ENCODE measurements at regions not wholly inside any gene's neighbourhood (a gene's known extent, or its start where the extent isn't known, plus 50 kb on each side); places are given as distances from the start of the nearest gene placed in this dataset.
A peak's percentile ranks its signal among the peaks of the same experiment; 100 is the strongest.

- Histone ChIP-seq H3K79me1 (ENCODE audit: low read depth in 1 of 2, low read length in 2 of 2) (no peaks in the 10 kb centered on the region), H2BK15ac (ENCODE audit: low read depth, low read length) (no peak overlapping the region), H3K4me3 (ENCODE audit: insufficient read depth, low read depth, low read length) (no peak overlapping the region), H3K23ac (ENCODE audit: low read depth, low read length) (no peak overlapping the region), H3K56ac (ENCODE audit: extremely low read depth, insufficient read depth, low read length) (no peak overlapping the region), H3K9ac (ENCODE audit: low read depth, low read length) (no peak overlapping the region), H2BK20ac (ENCODE audit: low read depth, low read length) (no peak overlapping the region), H2BK120ac (ENCODE audit: low read depth, low read length) (no peak overlapping the region), H3K36me3 (ENCODE audit: control insufficient read depth, insufficient read depth, low read length) (no peaks in the 10 kb centered on the region), H3K4me1 (ENCODE audit: control insufficient read depth, insufficient read depth, low read length) (peaks cover 6% of the 10 kb centered on the region), H3K18ac (ENCODE audit: low read depth, low read length) (peak overlapping the region; percentile 70; the same call in 1 of the 2 replicates), H4K5ac (ENCODE audit: low read depth, low read length) (no peak overlapping the region), H2AK5ac (ENCODE audit: low read depth, low read length) (no peak overlapping the region), H3K27ac (ENCODE audit: insufficient read depth, low read length) (peak overlapping the region; percentile 27; the same call in 1 of the 2 replicates), H3K4ac (ENCODE audit: low read depth, low read length) (no peak overlapping the region), H3K9me1 (ENCODE audit: insufficient read depth, low read length) (peaks cover 4% of the 10 kb centered on the region; the same call in 1 of the 2 replicates), H4K91ac (ENCODE audit: insufficient read depth, low read depth, low read length) (no peak overlapping the region), H2AFZ (replicated peaks; ENCODE audit: low read length, poor library complexity) (no peak overlapping the region), H3K4me2 (ENCODE audit: low read depth, low read length) (no peak overlapping the region; the same call in 1 of the 2 replicates), H3K27me3 (ENCODE audit: control insufficient read depth, insufficient read depth, low read length) (no peaks in the 10 kb centered on the region), H2BK5ac (ENCODE audit: low read depth, low read length, poor library complexity, severe bottlenecking) (no peak overlapping the region), H3K14ac (replicated peaks; ENCODE audit: low read depth, low read length) (no peak overlapping the region), H4K8ac (ENCODE audit: low read depth in 2 of 2, low read length in 2 of 2) (no peak overlapping the region; a peak in 1 of 4 replicates), H4K20me1 (ENCODE audit: insufficient read depth, low read length) (no peaks in the 10 kb centered on the region), H2AK9ac (replicated peaks; ENCODE audit: low read depth, low read length, poor library complexity) (no peak overlapping the region), H3K9me3 (ENCODE audit: control insufficient read depth, insufficient read depth, low read length) (no peaks in the 10 kb centered on the region)
- in situ Hi-C loops (cut with MboI; ENCODE audit: low sequenced_read_pairs) = no loop called here
- ATAC-seq (ENCODE audit: low read depth) = peak; percentile 80
- CTCF ChIA-PET = interaction anchor here (0.5 to 1.3 kb wide), 2 partner anchors 9 to 65 kb away, joined by 3 read pairs; no protein-coding TSS in a partner anchor
- no peak for TF ChIP-seq MAZ (IDR thresholded peaks at IDR 0.05; ENCODE audit: borderline replicate concordance, low read depth, low read length)
- TF ChIP-seq, protein P1, sequence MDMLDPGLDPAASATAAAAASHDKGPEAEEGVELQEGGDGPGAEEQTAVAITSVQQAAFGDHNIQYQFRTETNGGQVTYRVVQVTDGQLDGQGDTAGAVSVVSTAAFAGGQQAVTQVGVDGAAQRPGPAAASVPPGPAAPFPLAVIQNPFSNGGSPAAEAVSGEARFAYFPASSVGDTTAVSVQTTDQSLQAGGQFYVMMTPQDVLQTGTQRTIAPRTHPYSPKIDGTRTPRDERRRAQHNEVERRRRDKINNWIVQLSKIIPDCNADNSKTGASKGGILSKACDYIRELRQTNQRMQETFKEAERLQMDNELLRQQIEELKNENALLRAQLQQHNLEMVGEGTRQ (IDR thresholded peaks at IDR 0.05; ENCODE audit: low read depth, low read length) = 0 out of 2 replicates have a peak, but pooled peaks have one; percentile 25
- POLR2A ChIA-PET (ENCODE audit: unreplicated experiment) = no interaction called here
- dilution Hi-C loops (cut with HindIII; ENCODE audit: low sequenced_read_pairs, unreplicated experiment) = no loop called here
- 83% methylated on average over 2 of the region's 2 CpGs; no CpG with 5 or more reads in 1 of the 2 experiments for WGBS, 2 experiments (ENCODE audit: extremely low coverage in 2 of 2, insufficient read length in 1 of 2)
- peak; percentile 80 for DNase-seq
- BruUV-seq (replicated peaks) = no TSS peak
- intact Hi-C loops (cut with micrococcal nuclease) = no loop called here
Observed at GRCh38 chr12:67426067-67426466, 156.9 kb downstream of the CAND1 start.
